ENCODE measurements at regions not wholly inside any gene's neighbourhood (a gene's known extent, or its start where the extent isn't known, plus 50 kb on each side); places are given as distances from the start of the nearest gene placed in this dataset.

GRCh38 chr11:86186386-86186785 is 58.2 kb upstream of the EED start:
- TF ChIP-seq, protein P1, sequence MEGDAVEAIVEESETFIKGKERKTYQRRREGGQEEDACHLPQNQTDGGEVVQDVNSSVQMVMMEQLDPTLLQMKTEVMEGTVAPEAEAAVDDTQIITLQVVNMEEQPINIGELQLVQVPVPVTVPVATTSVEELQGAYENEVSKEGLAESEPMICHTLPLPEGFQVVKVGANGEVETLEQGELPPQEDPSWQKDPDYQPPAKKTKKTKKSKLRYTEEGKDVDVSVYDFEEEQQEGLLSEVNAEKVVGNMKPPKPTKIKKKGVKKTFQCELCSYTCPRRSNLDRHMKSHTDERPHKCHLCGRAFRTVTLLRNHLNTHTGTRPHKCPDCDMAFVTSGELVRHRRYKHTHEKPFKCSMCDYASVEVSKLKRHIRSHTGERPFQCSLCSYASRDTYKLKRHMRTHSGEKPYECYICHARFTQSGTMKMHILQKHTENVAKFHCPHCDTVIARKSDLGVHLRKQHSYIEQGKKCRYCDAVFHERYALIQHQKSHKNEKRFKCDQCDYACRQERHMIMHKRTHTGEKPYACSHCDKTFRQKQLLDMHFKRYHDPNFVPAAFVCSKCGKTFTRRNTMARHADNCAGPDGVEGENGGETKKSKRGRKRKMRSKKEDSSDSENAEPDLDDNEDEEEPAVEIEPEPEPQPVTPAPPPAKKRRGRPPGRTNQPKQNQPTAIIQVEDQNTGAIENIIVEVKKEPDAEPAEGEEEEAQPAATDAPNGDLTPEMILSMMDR (IDR thresholded peaks at IDR 0.05) = no peak
- ChIA-PET POLR2A (interaction anchor here (1.3 kb wide), 1 partner anchor 117 kb away, joined by 4 read pairs; the partner anchor contains the start of gene PICALM), CTCF (interaction anchor here (0.8 to 1.1 kb wide), 3 partner anchors 10 to 132 kb away, joined by 3 to 5 read pairs (median 4); partner anchors contain the start of gene PICALM)
- intact Hi-C loops (cut with micrococcal nuclease) = no loop called here
- DNase-seq (no peak), ATAC-seq (no peak)
- peaks cover 3% of the 10 kb centered on the region for H3K4me1 Mint-ChIP-seq (ENCODE audit: low read depth)
- H3K27me3 Mint-ChIP-seq = peaks cover 2% of the 10 kb centered on the region
- no peaks in the 10 kb centered on the region for H3K36me3 Mint-ChIP-seq (ENCODE audit: low read depth)
- H3K9me3 Mint-ChIP-seq = no peaks in the 10 kb centered on the region
- no peak overlapping the region for H3K4me3 Mint-ChIP-seq
- H3K27ac Mint-ChIP-seq = no peak overlapping the region

- Mint-ChIP-seq H3K9me3 (no peaks in the 10 kb centered on the region), H3K27ac (no peak overlapping the region), H3K27me3 (peaks cover 2% of the 10 kb centered on the region), H3K4me1 (ENCODE audit: low read depth) (peaks cover 3% of the 10 kb centered on the region), H3K4me3 (no peak overlapping the region), H3K36me3 (ENCODE audit: low read depth) (no peaks in the 10 kb centered on the region)
- intact Hi-C loops (cut with micrococcal nuclease) = no loop called here
- ATAC-seq = no peak
- ChIA-PET CTCF (interaction anchor here (4.3 kb wide), 1 partner anchor 8 kb away, joined by 31 read pairs; no protein-coding TSS in a partner anchor), POLR2A (interaction anchor here (0.7 to 1.3 kb wide), 2 partner anchors 116 to 755 kb away, joined by 3 to 4 read pairs; partner anchors contain the start of gene PICALM)
- no peak for DNase-seq
- TF ChIP-seq, protein P1 (IDR thresholded peaks at IDR 0.05) = no peak
These were observed 59.2 kb upstream of the EED start for GRCh38 chr11:86185381-86185750.

GRCh38 chr11:86184728-86185380 is 59.7 kb upstream of the EED start:
- intact Hi-C loops (cut with micrococcal nuclease) = no loop called here
- TF ChIP-seq, protein P1 (IDR thresholded peaks at IDR 0.05) = no peak
- Mint-ChIP-seq H3K4me1 (ENCODE audit: low read depth) (peaks cover 4% of the 10 kb centered on the region), H3K27ac (peak overlapping the region; percentile 47), H3K27me3 (peaks cover 2% of the 10 kb centered on the region), H3K9me3 (no peaks in the 10 kb centered on the region), H3K36me3 (ENCODE audit: low read depth) (no peaks in the 10 kb centered on the region), H3K4me3 (no peak overlapping the region)
- CTCF ChIA-PET = interaction anchor here (4.3 kb wide), 1 partner anchor 9 kb away, joined by 31 read pairs; no protein-coding TSS in a partner anchor
- DNase-seq = no peak
- POLR2A ChIA-PET = interaction anchor here (0.7 to 2.6 kb wide), 3 partner anchors 8 to 756 kb away, joined by 3 to 5 read pairs (median 4); partner anchors contain the start of gene PICALM
- no peak for ATAC-seq

GRCh38 chr11:86183694-86184093 is 60.9 kb upstream of the EED start:
- peak; percentile 75 for DNase-seq
- H3K27ac Mint-ChIP-seq = no peak overlapping the region
- no peak overlapping the region for H3K4me3 Mint-ChIP-seq

More at GRCh38 chr11:86183694-86184093, 60.9 kb upstream of the EED start:
- Mint-ChIP-seq H3K9me3 (no peaks in the 10 kb centered on the region), H3K27me3 (no peaks in the 10 kb centered on the region), H3K36me3 (ENCODE audit: low read depth) (peaks cover 2% of the 10 kb centered on the region), H3K4me1 (ENCODE audit: low read depth) (peaks cover 8% of the 10 kb centered on the region)
- POLR2A ChIA-PET = interaction anchor here (0.6 to 2.7 kb wide), 8 partner anchors 9 to 165 kb away, joined by 3 to 11 read pairs (median 4); partner anchors contain the start of gene PICALM
- TF ChIP-seq, protein P1 (IDR thresholded peaks at IDR 0.05) = no peak
- CTCF ChIA-PET = interaction anchor here (0.7 to 4.3 kb wide), 4 partner anchors 10 to 140 kb away, joined by 3 to 31 read pairs (median 4); no protein-coding TSS in a partner anchor
- intact Hi-C loops (cut with micrococcal nuclease) = no loop called here
- ATAC-seq = peak; percentile 92
